ENCODE measurements at regions not wholly inside any gene's neighbourhood (a gene's known extent, or its start where the extent isn't known, plus 50 kb on each side); places are given as distances from the start of the nearest gene placed in this dataset.
A peak's percentile ranks its signal among the peaks of the same experiment; 100 is the strongest.
"Not testable (repeated sequence)": the region's sequence is repeated elsewhere in the genome, so short reads cannot be mapped to it uniquely, and the experiment has no call there.

DNA sequence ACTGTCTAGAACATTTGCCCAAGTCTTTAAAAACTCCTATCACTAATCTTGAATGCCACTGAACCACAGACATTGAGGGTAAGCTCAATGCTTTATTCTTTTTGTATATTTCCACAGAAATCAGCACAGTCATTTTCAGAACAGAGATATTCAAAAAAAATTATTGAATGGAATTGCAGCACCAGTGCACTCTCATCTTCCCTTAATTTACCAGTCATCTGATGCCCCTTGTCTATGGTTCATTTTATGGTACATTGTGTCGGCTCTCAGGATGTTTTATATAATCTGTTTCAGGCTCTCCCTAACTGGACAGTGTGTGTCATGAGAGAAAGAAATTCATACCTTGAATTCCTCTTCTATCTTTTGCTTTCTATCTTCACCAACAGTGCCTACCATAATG is 158.4 kb upstream of the NR4A3 start:
- H3K9ac ChIP-seq: no peak overlapping the region
- H3F3A ChIP-seq (replicated peaks; ENCODE audit: insufficient read depth): no peaks in the 10 kb centered on the region
- H3K9me2 ChIP-seq: no peaks in the 10 kb centered on the region
- 43% methylated on average over 1 of the region's 1 CpG for WGBS (ENCODE audit: low lambda C conversion rate)
- TF ChIP-seq ELF1 (IDR thresholded peaks at IDR 0.05) (no peak), IRF3 (IDR thresholded peaks at IDR 0.05; ENCODE audit: low read depth, low read length) (no peak)
- no peak overlapping the region for H3K4me3 ChIP-seq (ENCODE audit: low read depth in 2 of 2, low read length in 1 of 2)
- H3K27me3 ChIP-seq (ENCODE audit: insufficient read depth): no peaks in the 10 kb centered on the region
- ChIA-PET CTCF (no interaction called here), POLR2A (no interaction called here)
- no peak overlapping the region for H2AFZ ChIP-seq (ENCODE audit: low read depth)
- H3K36me3 ChIP-seq (replicated peaks in 1 of 2; ENCODE audit: control insufficient read depth in 1 of 2, insufficient read depth in 2 of 2, low read length in 1 of 2): no peaks in the 10 kb centered on the region
- no peaks in the 10 kb centered on the region for H3K79me2 ChIP-seq (ENCODE audit: insufficient read depth)
- no peak overlapping the region for H3K4me2 ChIP-seq
- no peaks in the 10 kb centered on the region; a peak in 1 of 4 replicates for H3K4me1 ChIP-seq (ENCODE audit: control insufficient read depth in 1 of 2, insufficient read depth in 2 of 2, low read depth in 1 of 2, low read length in 1 of 2)
- H4K20me1 ChIP-seq (ENCODE audit: insufficient read depth): no peaks in the 10 kb centered on the region
- H3K27ac ChIP-seq (ENCODE audit: low read depth in 2 of 2, low read length in 1 of 2): no peak overlapping the region
- H3K9me3 ChIP-seq: no peaks in the 10 kb centered on the region
- no peak for DNase-seq

- DNase-seq: no peak
- Histone ChIP-seq H3K79me2 (ENCODE audit: insufficient read depth) (no peaks in the 10 kb centered on the region), H3K36me3 (replicated peaks in 1 of 2; ENCODE audit: control insufficient read depth in 1 of 2, insufficient read depth in 2 of 2, low read length in 1 of 2) (no peaks in the 10 kb centered on the region), H4K20me1 (ENCODE audit: insufficient read depth) (no peaks in the 10 kb centered on the region), H3K27ac (ENCODE audit: low read depth in 2 of 2, low read length in 1 of 2) (no peak overlapping the region), H3K4me3 (ENCODE audit: low read depth in 2 of 2, low read length in 1 of 2) (no peak overlapping the region), H3K9me3 (no peaks in the 10 kb centered on the region), H3K9ac (no peak overlapping the region), H3K27me3 (ENCODE audit: insufficient read depth) (no peaks in the 10 kb centered on the region), H3K9me2 (no peaks in the 10 kb centered on the region), H3F3A (replicated peaks; ENCODE audit: insufficient read depth) (no peaks in the 10 kb centered on the region), H3K4me2 (no peak overlapping the region), H3K4me1 (ENCODE audit: control insufficient read depth in 1 of 2, insufficient read depth in 2 of 2, low read depth in 1 of 2, low read length in 1 of 2) (no peaks in the 10 kb centered on the region; a peak in 1 of 4 replicates), H2AFZ (ENCODE audit: low read depth) (no peak overlapping the region)
- ChIA-PET CTCF (no interaction called here), POLR2A (no interaction called here)
- TF ChIP-seq TAF1 (IDR thresholded peaks at IDR 0.05; ENCODE audit: borderline replicate concordance, low read depth, low read length) (no peak), FOXJ3 (CRISPR knock-in tag; IDR thresholded peaks at IDR 0.05) (no peak), MXI1 (IDR thresholded peaks at IDR 0.05; ENCODE audit: low read depth, low read length) (no peak), RCOR1 (IDR thresholded peaks at IDR 0.05; ENCODE audit: low read length) (no peak)
- WGBS (ENCODE audit: low lambda C conversion rate): 61% methylated on average over 1 of the region's 1 CpG
Observed at GRCh38 chr9:99663856-99664255, 157.8 kb upstream of the NR4A3 start.

- no peaks in the 10 kb centered on the region; a peak in 1 of 4 replicates for H3K4me1 ChIP-seq (ENCODE audit: control insufficient read depth in 1 of 2, insufficient read depth in 2 of 2, low read depth in 1 of 2, low read length in 1 of 2)
- H3F3A ChIP-seq (replicated peaks; ENCODE audit: insufficient read depth): no peaks in the 10 kb centered on the region
- ChIA-PET CTCF (interaction anchor here (1.2 kb wide), 1 partner anchor 26 kb away, joined by 3 read pairs; no protein-coding TSS in a partner anchor), POLR2A (no interaction called here)
- no peak overlapping the region for H2AFZ ChIP-seq (ENCODE audit: low read depth)
- H3K36me3 ChIP-seq (replicated peaks in 1 of 2; ENCODE audit: control insufficient read depth in 1 of 2, insufficient read depth in 2 of 2, low read length in 1 of 2): no peaks in the 10 kb centered on the region
- peak; percentile 10 for DNase-seq
- H3K27me3 ChIP-seq (ENCODE audit: insufficient read depth): no peaks in the 10 kb centered on the region
- no peak overlapping the region for H3K9ac ChIP-seq
- no peak overlapping the region for H3K4me3 ChIP-seq (ENCODE audit: low read depth in 2 of 2, low read length in 1 of 2)
- no peak overlapping the region for H3K4me2 ChIP-seq
- no peaks in the 10 kb centered on the region for H3K9me2 ChIP-seq
- no peaks in the 10 kb centered on the region for H4K20me1 ChIP-seq (ENCODE audit: insufficient read depth)
- TF ChIP-seq, protein P1, sequence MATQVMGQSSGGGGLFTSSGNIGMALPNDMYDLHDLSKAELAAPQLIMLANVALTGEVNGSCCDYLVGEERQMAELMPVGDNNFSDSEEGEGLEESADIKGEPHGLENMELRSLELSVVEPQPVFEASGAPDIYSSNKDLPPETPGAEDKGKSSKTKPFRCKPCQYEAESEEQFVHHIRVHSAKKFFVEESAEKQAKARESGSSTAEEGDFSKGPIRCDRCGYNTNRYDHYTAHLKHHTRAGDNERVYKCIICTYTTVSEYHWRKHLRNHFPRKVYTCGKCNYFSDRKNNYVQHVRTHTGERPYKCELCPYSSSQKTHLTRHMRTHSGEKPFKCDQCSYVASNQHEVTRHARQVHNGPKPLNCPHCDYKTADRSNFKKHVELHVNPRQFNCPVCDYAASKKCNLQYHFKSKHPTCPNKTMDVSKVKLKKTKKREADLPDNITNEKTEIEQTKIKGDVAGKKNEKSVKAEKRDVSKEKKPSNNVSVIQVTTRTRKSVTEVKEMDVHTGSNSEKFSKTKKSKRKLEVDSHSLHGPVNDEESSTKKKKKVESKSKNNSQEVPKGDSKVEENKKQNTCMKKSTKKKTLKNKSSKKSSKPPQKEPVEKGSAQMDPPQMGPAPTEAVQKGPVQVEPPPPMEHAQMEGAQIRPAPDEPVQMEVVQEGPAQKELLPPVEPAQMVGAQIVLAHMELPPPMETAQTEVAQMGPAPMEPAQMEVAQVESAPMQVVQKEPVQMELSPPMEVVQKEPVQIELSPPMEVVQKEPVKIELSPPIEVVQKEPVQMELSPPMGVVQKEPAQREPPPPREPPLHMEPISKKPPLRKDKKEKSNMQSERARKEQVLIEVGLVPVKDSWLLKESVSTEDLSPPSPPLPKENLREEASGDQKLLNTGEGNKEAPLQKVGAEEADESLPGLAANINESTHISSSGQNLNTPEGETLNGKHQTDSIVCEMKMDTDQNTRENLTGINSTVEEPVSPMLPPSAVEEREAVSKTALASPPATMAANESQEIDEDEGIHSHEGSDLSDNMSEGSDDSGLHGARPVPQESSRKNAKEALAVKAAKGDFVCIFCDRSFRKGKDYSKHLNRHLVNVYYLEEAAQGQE (IDR thresholded peaks at IDR 0.05; ENCODE audit: low read depth, low read length): no peak
- TF ChIP-seq FOXJ3 (CRISPR knock-in tag; IDR thresholded peaks at IDR 0.05): no peak
- no peaks in the 10 kb centered on the region for H3K79me2 ChIP-seq (ENCODE audit: insufficient read depth)
- no peak overlapping the region for H3K27ac ChIP-seq (ENCODE audit: low read depth in 2 of 2, low read length in 1 of 2)
- H3K9me3 ChIP-seq: no peaks in the 10 kb centered on the region
Observed at GRCh38 chr9:99666571-99666970, 155.1 kb upstream of the NR4A3 start.

- H4K20me1 ChIP-seq (ENCODE audit: insufficient read depth); H3F3A ChIP-seq (replicated peaks; ENCODE audit: insufficient read depth); DNase-seq; H3K4me3 ChIP-seq (ENCODE audit: low read depth in 2 of 2, low read length in 1 of 2); H3K27me3 ChIP-seq (ENCODE audit: insufficient read depth); H2AFZ ChIP-seq (ENCODE audit: low read depth); POLR2A ChIA-PET; H3K4me2 ChIP-seq; H3K79me2 ChIP-seq (ENCODE audit: insufficient read depth); H3K36me3 ChIP-seq (replicated peaks in 1 of 2; ENCODE audit: control insufficient read depth in 1 of 2, insufficient read depth in 2 of 2, low read length in 1 of 2); H3K27ac ChIP-seq (ENCODE audit: low read depth in 2 of 2, low read length in 1 of 2); CTCF ChIA-PET; H3K4me1 ChIP-seq (ENCODE audit: control insufficient read depth in 1 of 2, insufficient read depth in 2 of 2, low read depth in 1 of 2, low read length in 1 of 2); H3K9ac ChIP-seq; H3K9me3 ChIP-seq; H3K9me2 ChIP-seq: not testable (repeated sequence)
- whole genome bisulfite sequencing (ENCODE audit: low lambda C conversion rate): 62% methylated on average over 7 of the region's 7 CpGs
Observed at GRCh38 chr9:99670886-99671285, 150.8 kb upstream of the NR4A3 start.
